ENCODE measurements at regions not wholly inside any gene's neighbourhood (a gene's known extent, or its start where the extent isn't known, plus 50 kb on each side); places are given as distances from the start of the nearest gene placed in this dataset.
A peak's percentile ranks its signal among the peaks of the same experiment; 100 is the strongest.
"Not testable (repeated sequence)": the region's sequence is repeated elsewhere in the genome, so short reads cannot be mapped to it uniquely, and the experiment has no call there.

GRCh38 chr1:99507906-99508732, 137.8 kb upstream of the PALMD start:
- DNase-seq (ENCODE audit: low read depth) = no peak
- no peak for TF ChIP-seq CTCF (IDR thresholded peaks at IDR 0.05; ENCODE audit: insufficient read depth, low read depth, low read length)
- H3K4me3 ChIP-seq (ENCODE audit: low read depth, low read length) = no peak overlapping the region

GRCh38 chr1:99508733-99509445, 137.0 kb upstream of the PALMD start:
- not testable (repeated sequence) for DNase-seq (ENCODE audit: low read depth)

GRCh38 chr1:99514823-99515552, 130.9 kb upstream of the PALMD start:
- DNase-seq (ENCODE audit: low read depth); H3K4me3 ChIP-seq (ENCODE audit: low read depth, low read length): not testable (repeated sequence)

More at GRCh38 chr1:99508733-99509445, 137.0 kb upstream of the PALMD start:
- H3K4me3 ChIP-seq (ENCODE audit: low read depth, low read length) = not testable (repeated sequence)

GRCh38 chr1:99516141-99516540, 129.8 kb upstream of the PALMD start:
- no peak for TF ChIP-seq CTCF (IDR thresholded peaks at IDR 0.05; ENCODE audit: insufficient read depth, low read depth, low read length)
- no peak overlapping the region for H3K4me3 ChIP-seq (ENCODE audit: low read depth, low read length)
- no peak for DNase-seq (ENCODE audit: low read depth)

GRCh38 chr1:99520121-99520520, 125.8 kb upstream of the PALMD start:
- no peak overlapping the region for H3K4me3 ChIP-seq (ENCODE audit: low read depth, low read length)
- TF ChIP-seq CTCF (IDR thresholded peaks at IDR 0.05; ENCODE audit: insufficient read depth, low read depth, low read length) = no peak
- DNase-seq (ENCODE audit: low read depth) = no peak

- H3K4me3 ChIP-seq (ENCODE audit: low read depth, low read length) = no peak overlapping the region
- no peak for TF ChIP-seq CTCF (IDR thresholded peaks at IDR 0.05; ENCODE audit: insufficient read depth, low read depth, low read length)
- no peak for DNase-seq (ENCODE audit: low read depth)
These were observed 120.6 kb upstream of the PALMD start for GRCh38 chr1:99525331-99525730.

GRCh38 chr1:99527078-99527477, 118.8 kb upstream of the PALMD start:
- peak; percentile 48 for TF ChIP-seq CTCF (IDR thresholded peaks at IDR 0.05; ENCODE audit: insufficient read depth, low read depth, low read length)
- peak; percentile 37 for DNase-seq (ENCODE audit: low read depth)
- no peak overlapping the region for H3K4me3 ChIP-seq (ENCODE audit: low read depth, low read length)

Measured in fibroblast of villous mesenchyme (primary cell).